Colonic mucosa (tissue), 4 donors: ENCODE measurements at regions not wholly inside any gene's neighbourhood (a gene's known extent, or its start where the extent isn't known, plus 50 kb on each side); places are given as distances from the start of the nearest gene placed in this dataset.

Source experiments
- DNase-seq: peaks from one replicate; pipeline ENCODE4 v3.0.0-alpha.2; 2020
- H3K27ac ChIP-seq: fragments of 200-600 bp; one replicate; pipeline ENCODE4 v1.8.0; 2021
- H3K27me3 ChIP-seq: fragments of 200-600 bp; one replicate; pipeline ENCODE4 v1.8.0; 2021
- H3K36me3 ChIP-seq: fragments of 200-600 bp; one replicate; pipeline ENCODE4 v1.8.0; 2021
- H3K4me1 ChIP-seq: fragments of 200-600 bp; one replicate; pipeline ENCODE4 v1.8.0; 2021; ENCODE audit warnings: mild to moderate bottlenecking
- H3K4me3 ChIP-seq: fragments of 200-600 bp; one replicate; pipeline ENCODE4 v1.8.0; 2021
- H3K9ac ChIP-seq, 2 donors: one replicate each; pipeline ENCODE4 v1.7.0; 2013; ENCODE audit warnings: control low read depth in 2 of 2, low read depth in 2 of 2, low read length in 2 of 2
- H3K9me3 ChIP-seq: fragments of 200-600 bp; one replicate; pipeline ENCODE4 v1.8.0; 2021
- intact Hi-C: fragments of 100-400 bp; cut with DNase I; formaldehyde crosslinking; loops from one replicate; pipeline ENCODE4 v1.14.1; 2022
- TF ChIP-seq, protein P1 (sequence below): fragments of 200-600 bp; IDR thresholded peaks from one replicate; pipeline ENCODE4 v1.8.0; 2022; ENCODE audit warnings: antibody characterized with exemption, mild to moderate bottlenecking
- donor health status: healthy.
- donor health status: DM: no; HTN: no; CAD: no.
- donor health status: DM: no; HTN: no; CAD: no.

- TF ChIP-seq, protein P1, sequence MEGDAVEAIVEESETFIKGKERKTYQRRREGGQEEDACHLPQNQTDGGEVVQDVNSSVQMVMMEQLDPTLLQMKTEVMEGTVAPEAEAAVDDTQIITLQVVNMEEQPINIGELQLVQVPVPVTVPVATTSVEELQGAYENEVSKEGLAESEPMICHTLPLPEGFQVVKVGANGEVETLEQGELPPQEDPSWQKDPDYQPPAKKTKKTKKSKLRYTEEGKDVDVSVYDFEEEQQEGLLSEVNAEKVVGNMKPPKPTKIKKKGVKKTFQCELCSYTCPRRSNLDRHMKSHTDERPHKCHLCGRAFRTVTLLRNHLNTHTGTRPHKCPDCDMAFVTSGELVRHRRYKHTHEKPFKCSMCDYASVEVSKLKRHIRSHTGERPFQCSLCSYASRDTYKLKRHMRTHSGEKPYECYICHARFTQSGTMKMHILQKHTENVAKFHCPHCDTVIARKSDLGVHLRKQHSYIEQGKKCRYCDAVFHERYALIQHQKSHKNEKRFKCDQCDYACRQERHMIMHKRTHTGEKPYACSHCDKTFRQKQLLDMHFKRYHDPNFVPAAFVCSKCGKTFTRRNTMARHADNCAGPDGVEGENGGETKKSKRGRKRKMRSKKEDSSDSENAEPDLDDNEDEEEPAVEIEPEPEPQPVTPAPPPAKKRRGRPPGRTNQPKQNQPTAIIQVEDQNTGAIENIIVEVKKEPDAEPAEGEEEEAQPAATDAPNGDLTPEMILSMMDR, result no peak
Measured at GRCh38 chr7:86328801-86329433, 314.8 kb upstream of the GRM3 start.

DNA sequence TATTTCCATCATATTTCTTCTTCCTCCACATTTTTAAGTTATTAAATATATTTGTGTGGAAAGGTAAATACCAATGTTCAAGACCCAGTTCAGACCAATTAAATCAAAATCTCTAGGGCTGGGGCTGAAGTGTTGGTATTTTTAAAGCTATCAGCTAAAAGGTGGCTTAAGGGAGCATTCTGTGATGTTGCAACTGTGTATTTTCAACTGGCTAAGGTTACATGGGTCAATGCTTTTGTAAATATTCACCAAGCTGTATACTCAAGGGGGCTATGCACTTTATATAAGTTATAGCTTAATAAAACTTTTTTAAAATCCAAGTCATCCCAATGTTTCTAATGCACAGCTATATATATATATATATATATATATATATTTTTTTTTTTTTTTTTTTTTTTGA, 316.9 kb upstream of the GRM3 start:
- H3K27me3 ChIP-seq, result no peaks in the 10 kb centered on the region
- no peak for DNase-seq
- H3K4me1 ChIP-seq, result no peaks in the 10 kb centered on the region
- no peaks in the 10 kb centered on the region for H3K36me3 ChIP-seq
- H3K4me3 ChIP-seq, result no peak overlapping the region
- no peak overlapping the region for H3K9ac ChIP-seq
- H3K27ac ChIP-seq, result no peak overlapping the region
- TF ChIP-seq, protein P1, result no peak
- intact Hi-C loops, result no loop called here
- no peaks in the 10 kb centered on the region for H3K9me3 ChIP-seq

More at GRCh38 chr7:86328801-86329433, 314.8 kb upstream of the GRM3 start:
- Histone ChIP-seq H3K36me3 (no peaks in the 10 kb centered on the region), H3K9me3 (no peaks in the 10 kb centered on the region), H3K4me1 (no peaks in the 10 kb centered on the region), H3K9ac (no peak overlapping the region), H3K27ac (no peak overlapping the region), H3K4me3 (no peak overlapping the region), H3K27me3 (no peaks in the 10 kb centered on the region)
- DNase-seq, result no peak
- intact Hi-C loops, result no loop called here

- H3K9ac ChIP-seq, result no peak overlapping the region
- intact Hi-C loops, result no loop called here
Measured at GRCh38 chr7:86320889-86321288, 322.8 kb upstream of the GRM3 start.

GRCh38 chr7:86320341-86320740, 323.4 kb upstream of the GRM3 start:
- Histone ChIP-seq H3K9ac (no peak overlapping the region), H3K36me3 (no peaks in the 10 kb centered on the region), H3K4me1 (no peaks in the 10 kb centered on the region), H3K4me3 (no peak overlapping the region), H3K27me3 (no peaks in the 10 kb centered on the region), H3K27ac (no peak overlapping the region), H3K9me3 (no peaks in the 10 kb centered on the region)
- TF ChIP-seq, protein P1, result no peak
- no peak for DNase-seq
- intact Hi-C loops, result no loop called here

More at GRCh38 chr7:86320889-86321288, 322.8 kb upstream of the GRM3 start:
- no peak for DNase-seq
- Histone ChIP-seq H3K9me3 (no peaks in the 10 kb centered on the region), H3K27me3 (no peaks in the 10 kb centered on the region), H3K36me3 (no peaks in the 10 kb centered on the region), H3K4me1 (no peaks in the 10 kb centered on the region), H3K4me3 (no peak overlapping the region), H3K27ac (no peak overlapping the region)
- TF ChIP-seq, protein P1, result no peak

DNA sequence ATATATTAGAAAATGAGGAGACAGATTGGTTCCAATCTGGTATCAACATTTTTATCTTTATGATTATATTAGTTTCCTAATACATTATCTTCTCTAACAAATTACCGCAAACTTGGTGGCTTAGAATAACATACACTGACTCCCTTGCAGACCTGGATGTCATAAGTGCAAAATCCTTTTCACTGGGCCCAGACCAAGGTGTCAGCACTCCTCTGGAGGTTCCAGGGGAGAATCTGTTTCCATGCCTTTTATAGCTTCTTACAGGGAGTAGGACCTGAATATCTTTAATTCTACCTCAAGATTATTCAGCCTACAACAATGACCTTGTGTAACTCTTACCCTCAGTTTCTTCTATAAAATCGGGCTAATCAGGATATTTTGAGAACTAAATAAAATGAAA, 329.9 kb upstream of the GRM3 start:
- intact Hi-C loops, result no loop called here
- DNase-seq, result no peak
- Histone ChIP-seq H3K9me3 (no peaks in the 10 kb centered on the region), H3K9ac (no peak overlapping the region), H3K27me3 (no peaks in the 10 kb centered on the region), H3K27ac (no peak overlapping the region), H3K36me3 (no peaks in the 10 kb centered on the region), H3K4me3 (no peak overlapping the region), H3K4me1 (no peaks in the 10 kb centered on the region)
- TF ChIP-seq, protein P1, result no peak
